Caco-2 (cell line): ENCODE measurements at regions not wholly inside any gene's neighbourhood (a gene's known extent, or its start where the extent isn't known, plus 50 kb on each side); places are given as distances from the start of the nearest gene placed in this dataset.

Experiments
- BruUV-seq: library from RNA; stranded (reverse); fragments of 400-500 nt; replicated peaks from 2 replicates; lab custom pipeline; 2021; lab: Mats Ljungman, UMichigan
- CTCF ChIA-PET: fragments of 300-600 bp; sonication (Branson Sonifier 250); formaldehyde crosslinking; loops from one replicate; lab custom pipeline; 2022; ENCODE audit warnings: antibody characterized with exemption; lab: Charles Lee
- POLR2A ChIA-PET: fragments of 300-600 bp; sonication (Branson Sonifier 250); formaldehyde crosslinking; loops from one replicate; lab custom pipeline; 2022; ENCODE audit warnings: antibody characterized with exemption; lab: Charles Lee
- DNase-seq, 2 experiments: peaks; one replicate each; pipeline versions ENCODE4 v3.0.0 to v3.0.0-alpha.2; 2020 to 2022
- H3K27me3 ChIP-seq: replicated peaks from 2 replicates; pipeline ENCODE4 v1.6.0; 2011; ENCODE audit warnings: low read length; ENCODE audit not compliant: control insufficient read depth, insufficient read depth
- H3K36me3 ChIP-seq: 2 replicates; pipeline ENCODE4 v1.5.1; 2011; ENCODE audit warnings: low read length; ENCODE audit not compliant: control insufficient read depth, insufficient read depth
- H3K4me1 ChIP-seq: fragments of 250-450 bp; sonication (Bioruptor Pico); 2 replicates; pipeline ENCODE4 v1.5.1; 2020; ENCODE audit warnings: mild to moderate bottlenecking
- H3K4me3 ChIP-seq: 2 replicates; pipeline ENCODE4 v1.5.1; 2011; ENCODE audit warnings: low read depth, mild to moderate bottlenecking, control low read depth, low read length
- H3K9me3 ChIP-seq: fragments of 250-450 bp; sonication (Bioruptor Pico); 2 replicates; pipeline ENCODE4 v1.5.1; 2020; ENCODE audit warnings: mild to moderate bottlenecking, moderate library complexity
- H3K27ac Mint-ChIP-seq: one replicate; pipeline ENCODE4 v1.8.0; 2022; ENCODE audit warnings: mixed read lengths; ENCODE audit not compliant: unreplicated experiment
- H3K27me3 Mint-ChIP-seq: one replicate; pipeline ENCODE4 v1.8.0; 2022; ENCODE audit warnings: mixed read lengths; ENCODE audit not compliant: insufficient read depth, unreplicated experiment
- H3K36me3 Mint-ChIP-seq: one replicate; pipeline ENCODE4 v1.8.0; 2022; ENCODE audit warnings: mild to moderate bottlenecking, mixed read lengths; ENCODE audit not compliant: insufficient read depth, unreplicated experiment
- H3K4me1 Mint-ChIP-seq: one replicate; pipeline ENCODE4 v1.8.0; 2022; ENCODE audit warnings: low read depth, mixed read lengths; ENCODE audit not compliant: unreplicated experiment
- H3K4me3 Mint-ChIP-seq: one replicate; pipeline ENCODE4 v1.8.0; 2022; ENCODE audit warnings: mild to moderate bottlenecking, moderate library complexity, mixed read lengths; ENCODE audit not compliant: unreplicated experiment
- H3K9me3 Mint-ChIP-seq: one replicate; pipeline ENCODE4 v1.8.0; 2022; ENCODE audit warnings: mixed read lengths; ENCODE audit not compliant: unreplicated experiment
- intact Hi-C: fragments of 100-400 bp; cut with micrococcal nuclease; formaldehyde crosslinking; loops from one replicate; pipeline ENCODE4 v1.10.0; 2022; ENCODE audit not compliant: unreplicated experiment
- TF ChIP-seq, protein P1 (sequence below), 2 experiments: fragments of 200-600 bp in 1 of 2; IDR thresholded peaks; 1 replicate in 1 of 2; 2 replicates in 1 of 2; pipeline versions ENCODE4 v1.5.1 to v1.8.0; 2011 to 2022; ENCODE audit warnings: antibody characterized with exemption in 1 of 2, control low read depth in 1 of 2, inconsistent platforms in 1 of 2, low read depth in 1 of 2, low read length in 1 of 2, mild to moderate bottlenecking in 1 of 2, moderate library complexity in 1 of 2; ENCODE audit not compliant: insufficient read depth in 1 of 2, severe bottlenecking in 1 of 2, unreplicated experiment in 1 of 2

DNA sequence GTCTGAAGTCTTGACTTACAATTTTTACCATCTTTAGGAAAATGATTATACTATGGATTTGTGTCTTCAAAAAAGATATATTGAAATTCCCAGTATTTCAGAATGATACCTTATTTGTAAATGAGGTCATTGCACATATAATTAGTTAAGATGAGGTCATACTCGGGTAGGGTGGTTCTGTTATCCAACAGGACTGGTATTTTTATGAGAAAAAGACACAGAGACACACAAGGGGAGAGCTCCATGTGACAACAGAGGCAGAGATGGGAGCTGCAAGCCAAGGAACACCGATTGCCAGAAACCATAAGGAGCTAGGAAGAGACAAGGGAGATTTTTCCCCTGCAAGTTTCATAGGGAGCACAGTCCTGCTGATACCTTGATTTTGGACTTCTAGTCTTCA lies 356.9 kb downstream of the ARL4A start:
- peaks cover 20% of the 10 kb centered on the region for H3K4me1 ChIP-seq
- Mint-ChIP-seq H3K4me1 (peaks cover 20% of the 10 kb centered on the region), H3K27ac (peak overlapping the region; percentile 5), H3K4me3 (no peak overlapping the region), H3K36me3 (peaks cover 19% of the 10 kb centered on the region), H3K27me3 (no peaks in the 10 kb centered on the region), H3K9me3 (no peaks in the 10 kb centered on the region)
- DNase-seq: no peak
- CTCF ChIA-PET: interaction anchor here (1.0 kb wide), 1 partner anchor 357 kb away, joined by 3 read pairs; the partner anchor contains the start of gene ARL4A
- no peaks in the 10 kb centered on the region for H3K27me3 ChIP-seq
- no TSS peak for BruUV-seq
- TF ChIP-seq, protein P1, sequence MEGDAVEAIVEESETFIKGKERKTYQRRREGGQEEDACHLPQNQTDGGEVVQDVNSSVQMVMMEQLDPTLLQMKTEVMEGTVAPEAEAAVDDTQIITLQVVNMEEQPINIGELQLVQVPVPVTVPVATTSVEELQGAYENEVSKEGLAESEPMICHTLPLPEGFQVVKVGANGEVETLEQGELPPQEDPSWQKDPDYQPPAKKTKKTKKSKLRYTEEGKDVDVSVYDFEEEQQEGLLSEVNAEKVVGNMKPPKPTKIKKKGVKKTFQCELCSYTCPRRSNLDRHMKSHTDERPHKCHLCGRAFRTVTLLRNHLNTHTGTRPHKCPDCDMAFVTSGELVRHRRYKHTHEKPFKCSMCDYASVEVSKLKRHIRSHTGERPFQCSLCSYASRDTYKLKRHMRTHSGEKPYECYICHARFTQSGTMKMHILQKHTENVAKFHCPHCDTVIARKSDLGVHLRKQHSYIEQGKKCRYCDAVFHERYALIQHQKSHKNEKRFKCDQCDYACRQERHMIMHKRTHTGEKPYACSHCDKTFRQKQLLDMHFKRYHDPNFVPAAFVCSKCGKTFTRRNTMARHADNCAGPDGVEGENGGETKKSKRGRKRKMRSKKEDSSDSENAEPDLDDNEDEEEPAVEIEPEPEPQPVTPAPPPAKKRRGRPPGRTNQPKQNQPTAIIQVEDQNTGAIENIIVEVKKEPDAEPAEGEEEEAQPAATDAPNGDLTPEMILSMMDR (IDR thresholded peaks at IDR 0.05; ENCODE audit: insufficient read depth in 1 of 2, low read depth in 1 of 2, low read length in 1 of 2, severe bottlenecking in 1 of 2, unreplicated experiment in 1 of 2): no peak
- no peaks in the 10 kb centered on the region for H3K9me3 ChIP-seq
- H3K36me3 ChIP-seq: no peaks in the 10 kb centered on the region
- no peak overlapping the region for H3K4me3 ChIP-seq
- POLR2A ChIA-PET: no interaction called here
- intact Hi-C loops: no loop called here

DNA sequence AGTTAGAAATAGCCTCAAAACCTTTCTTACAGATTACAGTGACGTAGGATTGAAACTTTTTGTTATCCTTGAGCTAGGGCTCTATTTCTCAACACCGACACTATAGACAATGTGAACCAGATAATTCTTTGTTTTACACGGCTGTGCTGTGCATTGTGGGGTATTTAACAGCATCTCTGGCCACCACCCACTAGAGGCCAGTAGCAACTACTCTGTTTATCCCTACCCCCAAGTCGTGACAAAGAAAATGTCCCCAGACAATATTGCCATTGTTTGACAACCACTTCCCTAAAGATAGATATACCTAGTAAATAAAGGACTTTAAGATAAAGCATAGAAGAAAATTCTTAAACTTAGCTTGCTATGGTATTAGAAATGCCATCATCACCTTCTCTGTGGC lies 359.6 kb downstream of the ARL4A start:
- H3K4me3 Mint-ChIP-seq: no peak overlapping the region
- TF ChIP-seq, protein P1 (IDR thresholded peaks at IDR 0.05; ENCODE audit: insufficient read depth in 1 of 2, low read depth in 1 of 2, low read length in 1 of 2, severe bottlenecking in 1 of 2, unreplicated experiment in 1 of 2): no peak
- no peaks in the 10 kb centered on the region for H3K9me3 ChIP-seq
- H3K4me1 ChIP-seq: peaks cover 35% of the 10 kb centered on the region
- no peak for DNase-seq
- H3K27me3 ChIP-seq: no peaks in the 10 kb centered on the region
- POLR2A ChIA-PET: no interaction called here
- H3K4me1 Mint-ChIP-seq: peaks cover 15% of the 10 kb centered on the region
- CTCF ChIA-PET: no interaction called here
- no peaks in the 10 kb centered on the region for H3K36me3 ChIP-seq
- intact Hi-C loops: no loop called here
- no peak overlapping the region for H3K4me3 ChIP-seq
- no peaks in the 10 kb centered on the region for H3K27me3 Mint-ChIP-seq
- H3K36me3 Mint-ChIP-seq: peaks cover 6% of the 10 kb centered on the region
- no peaks in the 10 kb centered on the region for H3K9me3 Mint-ChIP-seq
- H3K27ac Mint-ChIP-seq: no peak overlapping the region
- BruUV-seq: no TSS peak

DNA sequence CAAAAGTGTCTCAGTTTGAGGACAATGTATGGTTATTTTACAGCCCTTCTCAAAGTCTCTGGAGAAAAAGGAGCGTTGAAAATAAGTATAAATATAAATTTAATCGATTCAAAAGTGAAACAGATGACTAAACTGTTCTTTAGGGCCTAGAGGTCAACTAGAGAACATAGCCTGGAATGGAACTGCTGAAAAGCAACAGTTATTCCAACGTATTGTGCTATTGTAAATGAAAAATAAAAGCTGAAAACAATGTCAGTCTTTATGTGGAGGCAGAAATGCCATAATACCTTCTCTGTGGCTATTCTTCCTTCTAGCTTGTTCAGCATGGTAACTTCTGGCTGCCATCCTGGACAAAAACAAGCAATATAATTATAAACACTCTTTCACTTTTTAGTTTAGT lies 362.5 kb downstream of the ARL4A start:
- CTCF ChIA-PET: interaction anchor here (0.6 to 0.7 kb wide), 2 partner anchors 9 to 146 kb away, joined by 3 to 4 read pairs; no protein-coding TSS in a partner anchor
- intact Hi-C loops: no loop called here

More for the DNA sequence above, 362.5 kb downstream of the ARL4A start:
- H3K27me3 Mint-ChIP-seq: no peaks in the 10 kb centered on the region
- DNase-seq: no peak
- H3K36me3 Mint-ChIP-seq: no peaks in the 10 kb centered on the region
- no peak overlapping the region for H3K4me3 ChIP-seq
- POLR2A ChIA-PET: no interaction called here
- peaks cover 26% of the 10 kb centered on the region for H3K4me1 ChIP-seq
- no peaks in the 10 kb centered on the region for H3K9me3 Mint-ChIP-seq
- H3K4me3 Mint-ChIP-seq: no peak overlapping the region
- no TSS peak for BruUV-seq
- no peaks in the 10 kb centered on the region for H3K9me3 ChIP-seq
- H3K27ac Mint-ChIP-seq: no peak overlapping the region
- H3K36me3 ChIP-seq: no peaks in the 10 kb centered on the region
- H3K4me1 Mint-ChIP-seq: no peaks in the 10 kb centered on the region
- TF ChIP-seq, protein P1 (IDR thresholded peaks at IDR 0.05; ENCODE audit: insufficient read depth in 1 of 2, low read depth in 1 of 2, low read length in 1 of 2, severe bottlenecking in 1 of 2, unreplicated experiment in 1 of 2): no peak
- no peaks in the 10 kb centered on the region for H3K27me3 ChIP-seq
